K562 (cell line): ENCODE measurements at regions not wholly inside any gene's neighbourhood (a gene's known extent, or its start where the extent isn't known, plus 50 kb on each side); places are given as distances from the start of the nearest gene placed in this dataset.

Experiments
- ATAC-seq: fragments of 200-7000 bp; cut with Tn5 transposase; 3 replicates; pipeline ENCODE4 v1.9.1; 2020; ENCODE audit warnings: moderate library complexity
- BruUV-seq: library from RNA; stranded (reverse); fragments of 400-500 nt; replicated peaks from 2 replicates; lab custom pipeline; 2021; lab: Mats Ljungman, UMichigan
- CTCF ChIA-PET: fragments of 300-600 bp; formaldehyde crosslinking; extraction: SDS; loops from one replicate; lab custom pipeline; 2021; ENCODE audit warnings: low intra/inter-chr PET ratio; lab: Yijun Ruan, JAX
- POLR2A ChIA-PET: fragments of 300-600, 350-650 bp; sonication (Branson Sonifier 250); formaldehyde crosslinking; extraction: SDS; loops from one replicate; lab custom pipeline; 2021; ENCODE audit warnings: antibody characterized with exemption, inconsistent platforms; lab: Yijun Ruan, JAX
- DNase-seq, 4 experiments: peaks; one replicate each; pipeline versions ENCODE4 v3.0.0 to v3.0.0-alpha.2; 2011 to 2018; ENCODE audit warnings: low spot score in 3 of 4, mixed read lengths in 3 of 4; ENCODE audit errors: extremely low read depth in 1 of 4
- FAIRE-seq: peaks from 2 replicates; lab custom pipeline; 2011; peaks lifted over from hg19 to GRCh38; lab: Jason Lieb, UNC
- H2AFZ ChIP-seq: 2 replicates; pipeline ENCODE4 v1.6.0; 2011; ENCODE audit warnings: low read depth, low read length, control low read depth, inconsistent platforms
- H3K27ac ChIP-seq: fragments of 200-600 bp; 3 replicates; pipeline ENCODE4 v1.8.0; 2011; ENCODE audit warnings: low read depth, mild to moderate bottlenecking, control low read depth, inconsistent platforms, low read length, moderate library complexity, mixed read lengths; ENCODE audit errors: extremely low read depth
- H3K27me3 ChIP-seq, 2 experiments: fragments of 300-600 bp in 1 of 2; 2 replicates in 1 of 2; 3 replicates in 1 of 2; pipeline versions ENCODE4 v1.6.0 to v1.8.0; 2011; ENCODE audit warnings: inconsistent platforms in 2 of 2, low read length in 2 of 2, mild to moderate bottlenecking in 1 of 2, mixed read lengths in 1 of 2, moderate library complexity in 1 of 2; ENCODE audit not compliant: control insufficient read depth in 2 of 2, insufficient read depth in 2 of 2
- H3K36me3 ChIP-seq: fragments of 300-600 bp; 3 replicates; pipeline ENCODE4 v1.8.0; 2011; ENCODE audit warnings: mild to moderate bottlenecking, low read length, inconsistent platforms; ENCODE audit not compliant: control insufficient read depth, insufficient read depth
- H3K4me1 ChIP-seq, 2 experiments: fragments of 200-600 bp in 1 of 2; replicated peaks in 1 of 2; 2 replicates in 1 of 2; 3 replicates in 1 of 2; pipeline versions ENCODE4 v1.5.1 to v1.8.0; 2011; ENCODE audit warnings: inconsistent platforms in 2 of 2, low read length in 2 of 2, mild to moderate bottlenecking in 1 of 2, mixed read lengths in 1 of 2, moderate library complexity in 1 of 2; ENCODE audit not compliant: control insufficient read depth in 2 of 2, insufficient read depth in 2 of 2
- H3K4me2 ChIP-seq: 2 replicates; pipeline ENCODE4 v1.6.1; 2011; ENCODE audit warnings: low read length, control low read depth, inconsistent platforms, mixed read lengths; ENCODE audit not compliant: insufficient read depth
- H3K4me3 ChIP-seq: fragments of 200-600 bp; sonication (generic), shearing (Covaris generic); 2 replicates; pipeline ENCODE4 v1.5.1; 2016; ENCODE audit warnings: control low read depth, inconsistent platforms
- H3K79me2 ChIP-seq: fragments of 200-600 bp; 3 replicates; pipeline ENCODE4 v1.8.0; 2011; ENCODE audit warnings: low read length, inconsistent platforms; ENCODE audit not compliant: control insufficient read depth, insufficient read depth
- H3K9ac ChIP-seq, 2 experiments: 2 replicates each; pipeline versions ENCODE4 v1.6.0 to v1.6.1; 2011; ENCODE audit warnings: low read depth in 2 of 2, low read length in 2 of 2, control low read depth in 1 of 2, inconsistent platforms in 1 of 2, mild to moderate bottlenecking in 1 of 2, mixed read lengths in 1 of 2; ENCODE audit not compliant: insufficient read depth in 1 of 2
- H3K9me1 ChIP-seq: one replicate; pipeline ENCODE4 v1.6.0; 2011; ENCODE audit warnings: inconsistent platforms, mild to moderate bottlenecking, low read length, moderate library complexity; ENCODE audit not compliant: control insufficient read depth, insufficient read depth
- H3K9me3 ChIP-seq: replicated peaks from 2 replicates; pipeline ENCODE4 v1.5.1; 2011; ENCODE audit warnings: low read depth, low read length, inconsistent platforms; ENCODE audit not compliant: control insufficient read depth, insufficient read depth
- H4K20me1 ChIP-seq: replicated peaks from 2 replicates; pipeline ENCODE4 v1.6.1; 2011; ENCODE audit warnings: low read length, inconsistent platforms, mixed read lengths; ENCODE audit not compliant: control insufficient read depth, insufficient read depth
- ADNP ChIP-seq: fragments of 200-800 bp; sonication (Bioruptor generic); IDR thresholded peaks from 2 replicates; pipeline ENCODE4 v1.6.1; 2016; ENCODE audit warnings: missing genetic modification characterization, missing compliant biosample characterization
- BDP1 ChIP-seq: IDR thresholded peaks from 3 replicates; pipeline ENCODE4 v1.6.1; 2011; ENCODE audit not compliant: insufficient read length, insufficient read depth
- BRD4 ChIP-seq: fragments of 200-600 bp; sonication (generic); IDR thresholded peaks from 2 replicates; pipeline ENCODE4 v1.6.1; 2017; ENCODE audit warnings: inconsistent platforms
- KLF16 ChIP-seq: IDR thresholded peaks from 2 replicates; pipeline ENCODE4 v1.6.1; 2016; ENCODE audit warnings: antibody characterized with exemption
- PHB2 ChIP-seq: fragments of 450-650 bp; IDR thresholded peaks from 2 replicates; pipeline ENCODE4 v1.6.1; 2017; ENCODE audit warnings: low read depth
- RBM14 ChIP-seq: fragments of 200-400 bp; formaldehyde crosslinking; IDR thresholded peaks from 2 replicates; pipeline ENCODE4 v1.6.1; 2018; ENCODE audit warnings: low read depth, mild to moderate bottlenecking, low read length, moderate library complexity, borderline replicate concordance; ENCODE audit not compliant: insufficient read depth
- SMAD1 ChIP-seq: fragments of 150-350 bp; IDR thresholded peaks from 2 replicates; pipeline ENCODE4 v1.6.1; 2014; ENCODE audit warnings: low read length, low read depth; ENCODE audit not compliant: partially characterized antibody
- SP1 ChIP-seq: sonication (generic); formaldehyde crosslinking; IDR thresholded peaks from 2 replicates; pipeline ENCODE4 v1.8.1; 2022; ENCODE audit warnings: mild to moderate bottlenecking, missing genetic modification reagents
- SUPT5H ChIP-seq: fragments of 450-650 bp; IDR thresholded peaks from 2 replicates; pipeline ENCODE4 v1.6.1; 2016
- TBP ChIP-seq: optimal IDR thresholded peaks from 2 replicates; pipeline ENCODE3; 2011; ENCODE audit warnings: low read depth, low read length, improper control_type of control experiment
- TRIM24 ChIP-seq, 2 experiments: fragments of 450-650 bp; IDR thresholded peaks; 2 replicates each; pipeline ENCODE4 v1.6.1; 2016
- WGBS: fragments of 100-300 bp; shearing (Covaris generic); methylation state at CpG from one replicate; pipeline ENCODE4 v1.1.6; 2016; ENCODE audit warnings: low coverage, mixed read lengths; ENCODE audit not compliant: insufficient coverage; ENCODE audit errors: missing lambda C conversion rate; 5-methylcytosine and 5-hydroxymethylcytosine counted together
- in situ Hi-C: fragments of 300-500 bp; cut with MboI; formaldehyde crosslinking; loops from 4 replicates; pipeline ENCODE4 v1.15.0; 2018; ENCODE audit warnings: inconsistent platforms, mixed read lengths
- intact Hi-C: fragments of 100-400 bp; cut with micrococcal nuclease; formaldehyde crosslinking; loops from 2 replicates; pipeline ENCODE4 v1.14.2; 2022
- TF ChIP-seq, protein P1 (sequence below): IDR thresholded peaks from 2 replicates; pipeline ENCODE4 v1.6.1; 2012; ENCODE audit warnings: low read depth, low read length, improper control_type of control experiment, borderline replicate concordance
- TF ChIP-seq, protein P2 (sequence below): sonication (generic); formaldehyde crosslinking; IDR thresholded peaks from 2 replicates; pipeline ENCODE4 v1.8.0; 2022; ENCODE audit warnings: mild to moderate bottlenecking, missing genetic modification reagents, borderline replicate concordance

DNA sequence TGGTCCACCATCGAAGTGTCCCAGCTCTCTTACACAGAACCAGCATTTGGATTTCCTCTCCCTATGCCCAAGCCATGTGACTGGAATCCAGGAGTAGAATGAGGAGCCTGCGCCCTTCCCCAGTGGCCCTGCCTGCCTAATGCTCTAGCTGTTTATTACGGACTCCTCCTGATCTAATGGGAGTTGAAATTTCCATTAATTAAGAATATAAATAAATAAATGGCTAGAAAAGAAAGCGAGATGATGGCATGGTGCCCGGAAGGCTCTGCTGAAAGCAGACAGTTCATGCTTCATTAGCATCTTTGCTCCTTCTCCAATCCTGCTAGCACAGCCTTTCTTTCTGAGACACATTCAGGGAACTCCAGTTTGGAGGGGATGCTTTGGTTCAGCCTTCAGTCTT, 216.2 kb downstream of the SEC16B start (continued):
- TF ChIP-seq, protein P1, sequence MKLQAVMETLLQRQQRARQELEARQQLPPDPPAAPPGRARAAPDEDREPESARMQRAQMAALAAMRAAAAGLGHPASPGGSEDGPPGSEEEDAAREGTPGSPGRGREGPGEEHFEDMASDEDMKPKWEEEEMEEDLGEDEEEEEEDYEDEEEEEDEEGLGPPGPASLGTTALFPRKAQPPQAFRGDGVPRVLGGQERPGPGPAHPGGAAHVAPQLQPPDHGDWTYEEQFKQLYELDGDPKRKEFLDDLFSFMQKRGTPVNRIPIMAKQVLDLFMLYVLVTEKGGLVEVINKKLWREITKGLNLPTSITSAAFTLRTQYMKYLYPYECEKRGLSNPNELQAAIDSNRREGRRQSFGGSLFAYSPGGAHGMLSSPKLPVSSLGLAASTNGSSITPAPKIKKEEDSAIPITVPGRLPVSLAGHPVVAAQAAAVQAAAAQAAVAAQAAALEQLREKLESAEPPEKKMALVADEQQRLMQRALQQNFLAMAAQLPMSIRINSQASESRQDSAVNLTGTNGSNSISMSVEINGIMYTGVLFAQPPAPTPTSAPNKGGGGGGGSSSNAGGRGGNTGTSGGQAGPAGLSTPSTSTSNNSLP, result no peak
- TF ChIP-seq TRIM24 (IDR thresholded peaks at IDR 0.05) (no peak), TBP (no peak), ADNP (tag) (no peak), SP1 (no peak), PHB2 (no peak)

DNA sequence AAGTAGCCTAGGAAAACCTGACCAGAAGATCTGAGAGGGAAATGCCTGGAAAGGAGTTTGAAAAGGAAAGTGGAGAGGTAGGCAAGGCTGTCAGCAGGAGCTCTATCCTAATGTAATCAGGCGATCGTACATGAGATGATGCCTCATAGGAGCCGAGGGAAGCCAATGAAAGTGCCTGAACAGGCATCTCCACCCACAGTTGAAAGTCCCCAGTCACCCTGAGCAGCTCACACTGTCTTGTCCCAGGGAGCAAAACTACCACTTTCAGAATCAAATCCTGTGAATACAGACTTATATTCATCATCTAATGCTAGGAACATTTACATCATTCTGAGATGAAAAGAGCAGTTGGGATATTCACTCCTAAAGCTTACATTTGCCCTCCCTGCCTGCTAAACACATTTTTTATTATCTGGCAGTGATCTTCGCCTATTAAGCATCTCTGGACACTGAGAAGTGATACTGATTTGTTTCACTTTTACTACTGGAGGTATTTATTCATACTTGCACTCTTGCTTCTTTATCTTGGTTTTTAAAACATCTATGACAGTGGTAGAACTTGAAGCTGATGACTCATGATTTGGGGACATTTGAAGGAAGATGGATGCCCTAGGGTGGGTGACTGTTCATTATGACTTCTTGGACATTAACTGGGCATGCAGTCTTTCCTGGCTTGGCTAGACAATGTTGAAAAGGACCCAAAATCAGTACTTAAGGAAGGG, 221.6 kb downstream of the SEC16B start:
- Histone ChIP-seq H3K27me3 (no peaks in the 10 kb centered on the region), H3K9ac (no peak overlapping the region), H3K79me2 (no peaks in the 10 kb centered on the region), H3K4me1 (no peaks in the 10 kb centered on the region), H2AFZ (no peak overlapping the region), H3K4me2 (no peak overlapping the region), H3K36me3 (no peaks in the 10 kb centered on the region), H3K4me3 (no peak overlapping the region), H3K27ac (no peak overlapping the region), H4K20me1 (no peaks in the 10 kb centered on the region), H3K9me1 (no peaks in the 10 kb centered on the region), H3K9me3 (peaks cover 4% of the 10 kb centered on the region; the same call in 1 of the 2 replicates)
- intact Hi-C loops, result no loop called here
- ATAC-seq (no peak), FAIRE-seq (no peak), DNase-seq (no peak)
- ChIA-PET CTCF (no interaction called here), POLR2A (no interaction called here)
- in situ Hi-C loops, result no loop called here
- WGBS, result 0% methylated on average over 4 of the region's 4 CpGs
- no TSS peak for BruUV-seq
- TF ChIP-seq BRD4, result no peak
- no peak for TF ChIP-seq RBM14
- no peak for TF ChIP-seq KLF16
- TF ChIP-seq BDP1, result no peak
- TF ChIP-seq SUPT5H, result no peak
- TF ChIP-seq, protein P2, sequence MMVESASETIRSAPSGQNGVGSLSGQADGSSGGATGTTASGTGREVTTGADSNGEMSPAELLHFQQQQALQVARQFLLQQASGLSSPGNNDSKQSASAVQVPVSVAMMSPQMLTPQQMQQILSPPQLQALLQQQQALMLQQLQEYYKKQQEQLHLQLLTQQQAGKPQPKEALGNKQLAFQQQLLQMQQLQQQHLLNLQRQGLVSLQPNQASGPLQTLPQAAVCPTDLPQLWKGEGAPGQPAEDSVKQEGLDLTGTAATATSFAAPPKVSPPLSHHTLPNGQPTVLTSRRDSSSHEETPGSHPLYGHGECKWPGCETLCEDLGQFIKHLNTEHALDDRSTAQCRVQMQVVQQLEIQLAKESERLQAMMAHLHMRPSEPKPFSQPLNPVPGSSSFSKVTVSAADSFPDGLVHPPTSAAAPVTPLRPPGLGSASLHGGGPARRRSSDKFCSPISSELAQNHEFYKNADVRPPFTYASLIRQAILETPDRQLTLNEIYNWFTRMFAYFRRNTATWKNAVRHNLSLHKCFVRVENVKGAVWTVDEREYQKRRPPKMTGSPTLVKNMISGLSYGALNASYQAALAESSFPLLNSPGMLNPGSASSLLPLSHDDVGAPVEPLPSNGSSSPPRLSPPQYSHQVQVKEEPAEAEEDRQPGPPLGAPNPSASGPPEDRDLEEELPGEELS (CRISPR knock-in tag), result no peak
- no peak for TF ChIP-seq SMAD1
